Liver (tissue), 8 donors: ENCODE measurements at regions not wholly inside any gene's neighbourhood (a gene's known extent, or its start where the extent isn't known, plus 50 kb on each side); places are given as distances from the start of the nearest gene placed in this dataset.

Source experiments
- DNase-seq: peaks from one replicate; pipeline ENCODE4 v3.0.0-alpha.2; 2017; ENCODE audit warnings: low spot score
- H3K27ac ChIP-seq, 2 donors: one replicate each; pipeline ENCODE4 v1.7.0; 2013; ENCODE audit warnings: inconsistent platforms in 2 of 2, low read length in 2 of 2, control low read depth in 1 of 2, low read depth in 1 of 2, mild to moderate bottlenecking in 1 of 2
- H3K27me3 ChIP-seq, 4 donors: one replicate each; pipeline versions ENCODE4 v1.6.1 to v1.7.0; 2013; ENCODE audit warnings: low read length in 3 of 4, inconsistent platforms in 1 of 4, mild to moderate bottlenecking in 1 of 4, moderate library complexity in 1 of 4; ENCODE audit not compliant: control insufficient read depth in 4 of 4, insufficient read depth in 4 of 4
- H3K36me3 ChIP-seq, 4 donors: one replicate each; pipeline versions ENCODE4 v1.6.1 to v1.7.0; 2013; ENCODE audit warnings: low read length in 3 of 4, mild to moderate bottlenecking in 3 of 4, low read depth in 1 of 4, moderate library complexity in 1 of 4; ENCODE audit not compliant: control insufficient read depth in 4 of 4, insufficient read depth in 3 of 4
- H3K4me1 ChIP-seq, 4 donors: one replicate each; pipeline versions ENCODE4 v1.6.1 to v1.7.0; 2013; ENCODE audit warnings: low read length in 3 of 4, mild to moderate bottlenecking in 3 of 4, moderate library complexity in 1 of 4; ENCODE audit not compliant: control insufficient read depth in 4 of 4, insufficient read depth in 4 of 4
- H3K4me3 ChIP-seq, 3 donors: one replicate each; pipeline versions ENCODE4 v1.6.1 to v1.7.0; 2013; ENCODE audit warnings: low read length in 3 of 3, control low read depth in 1 of 3, low read depth in 1 of 3, mild to moderate bottlenecking in 1 of 3
- H3K9ac ChIP-seq, 2 donors: one replicate each; pipeline ENCODE4 v1.7.0; 2013; ENCODE audit warnings: low read length in 2 of 2, mild to moderate bottlenecking in 2 of 2, moderate library complexity in 2 of 2, control low read depth in 1 of 2, low read depth in 1 of 2
- H3K9me3 ChIP-seq, 4 donors: one replicate each; pipeline versions ENCODE4 v1.6.1 to v1.7.0; 2013; ENCODE audit warnings: low read length in 3 of 4; ENCODE audit not compliant: control insufficient read depth in 4 of 4
- ATF3 ChIP-seq: IDR thresholded peaks from 2 replicates; pipeline ENCODE4 v1.6.1; 2016; ENCODE audit warnings: antibody characterized with exemption
- EGR1 ChIP-seq, 2 donors: IDR thresholded peaks; 2 replicates each; pipeline ENCODE4 v1.6.1; 2016 to 2018; ENCODE audit warnings: antibody characterized with exemption in 2 of 2, low read depth in 2 of 2
- FOXA1 ChIP-seq: IDR thresholded peaks from 2 replicates; pipeline ENCODE4 v1.6.1; 2016; ENCODE audit warnings: antibody characterized with exemption
- FOXA2 ChIP-seq: IDR thresholded peaks from 2 replicates; pipeline ENCODE4 v1.6.1; 2016; ENCODE audit warnings: antibody characterized with exemption
- GABPA ChIP-seq, 2 donors: IDR thresholded peaks in 1 of 2; conservative IDR thresholded peaks in 1 of 2; 2 replicates each; pipeline ENCODE4 v1.6.1; 2016; ENCODE audit warnings: antibody characterized with exemption in 2 of 2, mild to moderate bottlenecking in 1 of 2, moderate library complexity in 1 of 2
- HNF4A ChIP-seq, 2 donors: conservative IDR thresholded peaks; 2 replicates each; pipeline ENCODE4 v1.6.1; 2016; ENCODE audit warnings: antibody characterized with exemption in 2 of 2, mild to moderate bottlenecking in 2 of 2
- HNF4G ChIP-seq: IDR thresholded peaks from 2 replicates; pipeline ENCODE4 v1.6.1; 2016; ENCODE audit warnings: antibody characterized with exemption
- JUND ChIP-seq, 2 donors: IDR thresholded peaks; 2 replicates each; pipeline ENCODE4 v1.6.1; 2016; ENCODE audit warnings: antibody characterized with exemption in 2 of 2
- NR2F2 ChIP-seq: IDR thresholded peaks from 2 replicates; pipeline ENCODE4 v1.6.1; 2016; ENCODE audit warnings: antibody characterized with exemption
- RAD21 ChIP-seq, 2 donors: IDR thresholded peaks; 2 replicates each; pipeline ENCODE4 v1.6.1; 2016; ENCODE audit warnings: antibody characterized with exemption in 2 of 2, mild to moderate bottlenecking in 2 of 2
- REST ChIP-seq: IDR thresholded peaks from 2 replicates; pipeline ENCODE4 v1.6.1; 2016; ENCODE audit warnings: antibody characterized with exemption, mild to moderate bottlenecking
- RXRA ChIP-seq, 2 donors: IDR thresholded peaks; 2 replicates each; pipeline ENCODE4 v1.6.1; 2017 to 2018; ENCODE audit warnings: antibody characterized with exemption in 2 of 2, mild to moderate bottlenecking in 1 of 2
- SP1 ChIP-seq: IDR thresholded peaks from 2 replicates; pipeline ENCODE4 v1.6.1; 2018; ENCODE audit warnings: antibody characterized with exemption, mild to moderate bottlenecking
- TAF1 ChIP-seq: conservative IDR thresholded peaks from 2 replicates; pipeline ENCODE4 v1.6.1; 2016; ENCODE audit warnings: antibody characterized with exemption, mild to moderate bottlenecking
- YY1 ChIP-seq: IDR thresholded peaks from 2 replicates; pipeline ENCODE4 v1.6.1; 2016; ENCODE audit warnings: antibody characterized with exemption, mild to moderate bottlenecking
- WGBS: extraction: QIAGEN DNeasy Blood & Tissue Kit; methylation state at CpG from one replicate; pipeline ENCODE4 v1.1.7; 2013; 5-methylcytosine and 5-hydroxymethylcytosine counted together
- TF ChIP-seq, protein P1 (sequence below): IDR thresholded peaks from 2 replicates; pipeline ENCODE4 v1.6.1; 2016; ENCODE audit warnings: antibody characterized with exemption
- TF ChIP-seq, protein P2 (sequence below): IDR thresholded peaks from 2 replicates; pipeline ENCODE4 v1.6.1; 2016; ENCODE audit warnings: antibody characterized with exemption
- TF ChIP-seq, protein P3 (sequence below): fragments of 150-350 bp; IDR thresholded peaks from 2 replicates; pipeline ENCODE4 v1.5.1; 2017; ENCODE audit warnings: improper control_type of control experiment, low read depth, low read length; ENCODE audit not compliant: missing input control
- donor health status: healthy.
- donor health status: healthy.
- donor health status: healthy.
- donor health status: healthy.
- donor health status: healthy.

GRCh38 chr15:93164409-93164808 lies 75.4 kb upstream of the RGMA start (continued):
- no peak for TF ChIP-seq REST
- no peak for TF ChIP-seq SP1
- TF ChIP-seq FOXA2: no peak
- no peak for TF ChIP-seq NR2F2
- TF ChIP-seq HNF4G: no peak
- TF ChIP-seq, protein P1, sequence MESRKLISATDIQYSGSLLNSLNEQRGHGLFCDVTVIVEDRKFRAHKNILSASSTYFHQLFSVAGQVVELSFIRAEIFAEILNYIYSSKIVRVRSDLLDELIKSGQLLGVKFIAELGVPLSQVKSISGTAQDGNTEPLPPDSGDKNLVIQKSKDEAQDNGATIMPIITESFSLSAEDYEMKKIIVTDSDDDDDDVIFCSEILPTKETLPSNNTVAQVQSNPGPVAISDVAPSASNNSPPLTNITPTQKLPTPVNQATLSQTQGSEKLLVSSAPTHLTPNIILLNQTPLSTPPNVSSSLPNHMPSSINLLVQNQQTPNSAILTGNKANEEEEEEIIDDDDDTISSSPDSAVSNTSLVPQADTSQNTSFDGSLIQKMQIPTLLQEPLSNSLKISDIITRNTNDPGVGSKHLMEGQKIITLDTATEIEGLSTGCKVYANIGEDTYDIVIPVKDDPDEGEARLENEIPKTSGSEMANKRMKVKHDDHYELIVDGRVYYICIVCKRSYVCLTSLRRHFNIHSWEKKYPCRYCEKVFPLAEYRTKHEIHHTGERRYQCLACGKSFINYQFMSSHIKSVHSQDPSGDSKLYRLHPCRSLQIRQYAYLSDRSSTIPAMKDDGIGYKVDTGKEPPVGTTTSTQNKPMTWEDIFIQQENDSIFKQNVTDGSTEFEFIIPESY: no peak
- TF ChIP-seq RAD21 (IDR thresholded peaks at IDR 0.05): no peak
- no peak for TF ChIP-seq ATF3

- H3K9me3 ChIP-seq: no peaks in the 10 kb centered on the region
- TF ChIP-seq, protein P2, sequence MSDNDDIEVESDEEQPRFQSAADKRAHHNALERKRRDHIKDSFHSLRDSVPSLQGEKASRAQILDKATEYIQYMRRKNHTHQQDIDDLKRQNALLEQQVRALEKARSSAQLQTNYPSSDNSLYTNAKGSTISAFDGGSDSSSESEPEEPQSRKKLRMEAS: no peak
- TF ChIP-seq FOXA1 (no peak), HNF4A (conservative IDR thresholded peaks at IDR 0.05) (no peak), YY1 (no peak), TAF1 (no peak), NR2F2 (no peak), ATF3 (no peak), RAD21 (IDR thresholded peaks at IDR 0.05) (no peak), FOXA2 (no peak), EGR1 (IDR thresholded peaks at IDR 0.05; ENCODE audit: low read depth in 2 of 2) (no peak), JUND (IDR thresholded peaks at IDR 0.05) (no peak), GABPA (IDR thresholded peaks at IDR 0.05 in 1 of 2, conservative IDR thresholded peaks at IDR 0.05 in 1 of 2) (no peak), HNF4G (no peak), SP1 (no peak), RXRA (IDR thresholded peaks at IDR 0.05) (no peak)
- TF ChIP-seq, protein P1: no peak
- TF ChIP-seq, protein P3, sequence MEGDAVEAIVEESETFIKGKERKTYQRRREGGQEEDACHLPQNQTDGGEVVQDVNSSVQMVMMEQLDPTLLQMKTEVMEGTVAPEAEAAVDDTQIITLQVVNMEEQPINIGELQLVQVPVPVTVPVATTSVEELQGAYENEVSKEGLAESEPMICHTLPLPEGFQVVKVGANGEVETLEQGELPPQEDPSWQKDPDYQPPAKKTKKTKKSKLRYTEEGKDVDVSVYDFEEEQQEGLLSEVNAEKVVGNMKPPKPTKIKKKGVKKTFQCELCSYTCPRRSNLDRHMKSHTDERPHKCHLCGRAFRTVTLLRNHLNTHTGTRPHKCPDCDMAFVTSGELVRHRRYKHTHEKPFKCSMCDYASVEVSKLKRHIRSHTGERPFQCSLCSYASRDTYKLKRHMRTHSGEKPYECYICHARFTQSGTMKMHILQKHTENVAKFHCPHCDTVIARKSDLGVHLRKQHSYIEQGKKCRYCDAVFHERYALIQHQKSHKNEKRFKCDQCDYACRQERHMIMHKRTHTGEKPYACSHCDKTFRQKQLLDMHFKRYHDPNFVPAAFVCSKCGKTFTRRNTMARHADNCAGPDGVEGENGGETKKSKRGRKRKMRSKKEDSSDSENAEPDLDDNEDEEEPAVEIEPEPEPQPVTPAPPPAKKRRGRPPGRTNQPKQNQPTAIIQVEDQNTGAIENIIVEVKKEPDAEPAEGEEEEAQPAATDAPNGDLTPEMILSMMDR: no peak
- H3K9ac ChIP-seq: no peak overlapping the region
- 78% methylated on average over 5 of the region's 5 CpGs for WGBS
- no peaks in the 10 kb centered on the region for H3K36me3 ChIP-seq
- H3K4me3 ChIP-seq: no peak overlapping the region
- DNase-seq: no peak
- H3K4me1 ChIP-seq: no peaks in the 10 kb centered on the region
- H3K27me3 ChIP-seq: peaks cover 0 to 16% (median 0%) of the 10 kb centered on the region in 4 donors
- no peak overlapping the region for H3K27ac ChIP-seq
These were observed 73.5 kb upstream of the RGMA start for GRCh38 chr15:93162560-93162959.
